Ishikawa (cell line): ENCODE measurements at regions not wholly inside any gene's neighbourhood (a gene's known extent, or its start where the extent isn't known, plus 50 kb on each side); places are given as distances from the start of the nearest gene placed in this dataset.

ENCODE experiments used
- CEBPB ChIP-seq: IDR thresholded peaks from 2 replicates; pipeline ENCODE4 v1.6.1; 2012
- CREB1 ChIP-seq: IDR thresholded peaks from 2 replicates; pipeline ENCODE4 v1.6.1; 2012; ENCODE audit warnings: low read depth
- EGR1 ChIP-seq: IDR thresholded peaks from 2 replicates; pipeline ENCODE4 v1.6.1; 2012
- EP300 ChIP-seq: IDR thresholded peaks from 2 replicates; pipeline ENCODE4 v1.6.1; 2012; ENCODE audit warnings: borderline replicate concordance
- FOXM1 ChIP-seq: IDR thresholded peaks from 2 replicates; pipeline ENCODE4 v1.6.1; 2012; ENCODE audit warnings: low read depth, borderline replicate concordance
- MAX ChIP-seq: IDR thresholded peaks from 2 replicates; pipeline ENCODE4 v1.6.1; 2012
- NFIC ChIP-seq: IDR thresholded peaks from 2 replicates; pipeline ENCODE4 v1.6.1; 2012
- RAD21 ChIP-seq: IDR thresholded peaks from 2 replicates; pipeline ENCODE4 v1.6.1; 2012; ENCODE audit warnings: low read depth
- REST ChIP-seq: IDR thresholded peaks from 2 replicates; pipeline ENCODE4 v1.6.1; 2012; ENCODE audit warnings: low read depth, mild to moderate bottlenecking
- TAF1 ChIP-seq: IDR thresholded peaks from 2 replicates; pipeline ENCODE4 v1.6.1; 2012; ENCODE audit warnings: low read depth, mild to moderate bottlenecking
- TCF12 ChIP-seq: IDR thresholded peaks from 2 replicates; pipeline ENCODE4 v1.6.1; 2012; ENCODE audit warnings: low read depth
- TEAD4 ChIP-seq: IDR thresholded peaks from 2 replicates; pipeline ENCODE4 v1.6.1; 2012
- USF1 ChIP-seq: IDR thresholded peaks from 2 replicates; pipeline ENCODE4 v1.6.1; 2012
- YY1 ChIP-seq: IDR thresholded peaks from 2 replicates; pipeline ENCODE4 v1.6.1; 2012; ENCODE audit warnings: low read depth
- ZBTB7A ChIP-seq: IDR thresholded peaks from 2 replicates; pipeline ENCODE4 v1.6.1; 2012; ENCODE audit warnings: low read depth

- TF ChIP-seq RAD21 (no peak), EGR1 (no peak), FOXM1 (no peak), CREB1 (no peak), CEBPB (no peak), REST (no peak), YY1 (no peak), ZBTB7A (no peak), USF1 (no peak), MAX (no peak), EP300 (no peak), TAF1 (no peak), NFIC (no peak), TCF12 (no peak), TEAD4 (no peak)
These were observed 1024.2 kb upstream of the ACVR2A start for GRCh38 chr2:146820672-146821071.

- TF ChIP-seq FOXM1 = no peak
- no peak for TF ChIP-seq REST
- TF ChIP-seq NFIC = no peak
- no peak for TF ChIP-seq RAD21
- TF ChIP-seq TEAD4 = no peak
- TF ChIP-seq EP300 = no peak
- TF ChIP-seq CEBPB = no peak
- TF ChIP-seq TAF1 = no peak
- TF ChIP-seq TCF12 = no peak
- TF ChIP-seq CREB1 = no peak
- TF ChIP-seq YY1 = no peak
These were observed 1026.7 kb upstream of the ACVR2A start for GRCh38 chr2:146818122-146818521.

- TF ChIP-seq MAX = no peak
- TF ChIP-seq TEAD4 = no peak
- no peak for TF ChIP-seq CEBPB
- TF ChIP-seq ZBTB7A = no peak
These were observed 1027.2 kb upstream of the ACVR2A start for GRCh38 chr2:146817613-146818012.

GRCh38 chr2:146814971-146815370, 1029.9 kb upstream of the ACVR2A start:
- no peak for TF ChIP-seq YY1
- TF ChIP-seq FOXM1 = no peak
- TF ChIP-seq REST = no peak
- no peak for TF ChIP-seq EGR1
- no peak for TF ChIP-seq MAX
- TF ChIP-seq EP300 = no peak
- no peak for TF ChIP-seq CREB1
- no peak for TF ChIP-seq RAD21
- no peak for TF ChIP-seq CEBPB
- no peak for TF ChIP-seq TEAD4
- no peak for TF ChIP-seq TAF1
- TF ChIP-seq USF1 = no peak
- TF ChIP-seq NFIC = no peak
- no peak for TF ChIP-seq TCF12
- no peak for TF ChIP-seq ZBTB7A
